ENCODE measurements at regions not wholly inside any gene's neighbourhood (a gene's known extent, or its start where the extent isn't known, plus 50 kb on each side); places are given as distances from the start of the nearest gene placed in this dataset.

DNA sequence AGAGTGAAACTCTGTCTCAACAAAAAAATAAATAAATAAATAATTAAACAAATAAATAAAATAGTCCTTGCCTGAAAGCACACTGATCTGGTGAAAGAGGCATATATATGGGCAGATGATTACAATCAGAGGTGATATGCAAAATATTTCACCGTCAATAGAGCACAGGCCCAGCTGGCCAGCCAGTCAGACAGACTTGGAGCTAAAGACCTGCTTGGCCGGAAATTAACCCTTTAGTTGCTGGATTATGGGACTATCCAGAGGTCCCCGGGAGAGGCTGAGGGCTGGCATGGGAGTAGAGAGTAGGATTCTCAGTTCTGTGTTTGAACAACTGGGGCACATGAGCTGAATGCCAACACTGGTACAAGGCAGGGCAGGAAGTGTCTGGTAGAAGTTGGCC is 59.1 kb upstream of the CTNNB1 start:
- no peak for DNase-seq (ENCODE audit: low read depth, low spot score)

DNA sequence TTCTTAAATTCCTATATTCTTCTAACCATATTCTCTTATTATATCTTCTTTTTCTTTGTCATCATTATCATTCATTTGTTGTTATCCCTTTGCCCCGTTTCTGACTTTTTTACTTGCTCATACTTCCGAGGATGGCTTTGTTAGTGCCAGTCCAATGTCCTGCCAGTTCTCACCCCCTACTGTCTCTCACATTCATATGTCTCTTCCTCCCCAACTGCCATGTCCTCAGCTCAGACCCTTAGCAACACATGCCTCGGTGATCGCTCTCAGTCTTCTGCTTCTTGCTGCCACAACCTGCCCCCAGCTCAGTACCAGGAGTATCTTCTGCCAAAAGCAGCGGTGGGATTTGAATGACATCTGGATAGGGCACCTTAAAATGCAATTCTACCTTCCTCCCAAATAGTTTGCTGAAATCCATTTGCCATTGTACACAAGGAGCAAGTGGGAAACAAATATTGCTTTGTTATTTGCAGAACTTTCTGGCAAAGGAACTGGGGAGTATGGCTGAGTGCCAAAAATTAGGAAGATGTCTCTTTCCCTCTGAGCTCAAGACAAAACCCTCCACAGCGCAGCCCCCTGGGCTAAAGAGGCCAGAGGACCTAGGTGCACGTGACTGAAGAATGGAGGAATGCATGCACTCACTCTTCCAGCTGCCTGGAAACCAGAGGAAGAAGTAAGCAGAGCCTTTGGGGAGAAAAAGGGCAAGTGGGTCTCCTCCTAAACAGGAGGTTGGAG is 57.7 kb upstream of the CTNNB1 start:
- no peak for DNase-seq (ENCODE audit: low read depth, low spot score)

DNA sequence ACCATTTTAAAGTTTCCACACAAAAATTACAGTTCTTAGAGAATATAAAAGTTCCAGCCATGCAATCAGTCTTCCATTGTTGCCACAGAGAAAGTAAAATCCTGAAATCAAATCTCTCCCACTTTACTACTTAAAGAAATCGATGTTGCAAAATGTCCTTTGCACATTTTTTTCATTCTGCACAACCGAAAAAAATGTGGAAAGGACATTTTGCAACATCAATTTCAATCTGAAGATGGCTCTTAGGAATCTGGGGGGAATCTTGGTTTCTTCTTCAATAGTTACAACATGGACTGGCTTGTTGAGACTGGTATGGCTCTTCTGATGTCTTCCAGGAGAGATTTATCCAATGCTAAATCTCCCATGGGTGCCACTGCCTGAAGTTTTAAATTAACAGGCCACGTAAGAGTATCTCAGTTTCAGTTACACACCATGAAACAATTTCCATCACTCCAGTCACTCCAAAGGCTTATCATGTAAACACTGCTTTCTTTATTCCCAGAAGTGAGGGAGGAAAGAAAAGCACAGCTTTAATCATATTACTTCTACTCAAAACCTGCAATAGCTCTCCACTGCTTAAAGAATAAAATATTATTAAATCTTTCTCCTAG is 55.8 kb upstream of the CTNNB1 start:
- no peak for DNase-seq (ENCODE audit: low read depth, low spot score)

DNA sequence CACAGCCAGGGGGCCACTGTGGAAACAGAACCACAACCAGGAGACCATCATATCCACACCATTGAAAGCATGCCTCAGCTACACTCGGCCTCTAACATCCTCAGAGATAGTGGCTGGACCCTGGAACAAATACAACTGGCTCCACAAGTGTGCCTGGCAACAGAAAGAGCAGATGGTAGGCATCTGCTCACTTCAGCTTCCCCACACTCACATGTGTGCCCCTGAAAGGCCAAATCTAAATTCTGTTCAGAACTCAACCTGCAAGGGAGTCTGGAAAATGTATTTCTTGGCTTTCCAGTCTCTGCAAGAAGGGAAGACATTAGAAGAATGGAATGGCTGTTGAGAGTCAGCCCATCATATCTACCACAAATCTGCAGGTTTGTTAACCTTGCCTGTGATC is 54.7 kb upstream of the CTNNB1 start:
- no peak for DNase-seq (ENCODE audit: low read depth, low spot score)

DNA sequence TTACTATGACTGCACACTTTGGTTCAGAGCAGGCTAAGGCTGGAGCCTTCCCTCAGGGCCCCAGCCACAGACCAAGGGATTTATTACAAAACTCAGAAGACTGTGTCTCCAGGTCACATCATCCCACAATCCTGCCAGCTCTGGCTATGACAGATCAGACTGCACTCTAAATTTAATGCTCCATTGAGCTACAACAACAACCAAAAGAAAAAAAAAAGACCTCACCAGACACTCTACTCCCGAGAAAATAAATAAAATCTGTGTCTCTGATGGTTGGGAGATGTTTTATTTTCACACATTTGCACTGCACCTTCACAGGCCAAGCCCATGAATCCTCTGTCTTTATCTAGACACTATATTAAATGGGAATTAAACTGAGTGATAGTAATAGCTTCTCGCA is 50.8 kb upstream of the CTNNB1 start:
- no peak for DNase-seq (ENCODE audit: low read depth, low spot score)

DNA sequence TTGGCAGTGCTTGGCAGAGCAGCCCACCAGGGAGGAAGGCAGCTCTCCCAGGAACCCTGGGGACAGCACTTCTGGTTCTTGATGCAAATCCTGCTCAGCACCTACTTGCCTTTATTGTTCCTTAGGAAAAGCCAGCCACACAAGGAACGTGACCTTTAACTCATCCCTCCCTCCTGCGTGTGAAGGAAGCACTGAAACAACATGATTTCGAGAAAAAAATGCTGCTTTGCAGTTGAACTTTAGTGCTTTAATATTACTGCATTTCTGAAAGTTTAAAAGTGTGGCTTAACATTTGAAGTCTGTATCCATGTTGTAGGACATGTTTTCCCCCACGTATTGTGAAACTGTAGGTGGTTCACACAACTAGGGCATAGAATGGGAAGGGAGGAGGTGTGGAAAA is 50.4 kb upstream of the CTNNB1 start:
- DNase-seq (ENCODE audit: low read depth, low spot score), result no peak
